DND-41 (cell line): ENCODE measurements at regions not wholly inside any gene's neighbourhood (a gene's known extent, or its start where the extent isn't known, plus 50 kb on each side); places are given as distances from the start of the nearest gene placed in this dataset.

ENCODE experiments used
- CTCF ChIP-seq: IDR thresholded peaks from 2 replicates; pipeline ENCODE4 v1.5.1; 2012; ENCODE audit warnings: borderline replicate concordance, low read length, moderate library complexity, mild to moderate bottlenecking; ENCODE audit not compliant: poor library complexity, severe bottlenecking; ENCODE audit errors: extremely low read depth
- EZH2 ChIP-seq: IDR thresholded peaks from 3 replicates; pipeline ENCODE4 v1.6.1; 2012; ENCODE audit warnings: borderline replicate concordance, low read depth, mild to moderate bottlenecking, moderate library complexity, low read length, inconsistent platforms; ENCODE audit not compliant: severe bottlenecking

- TF ChIP-seq CTCF (no peak), EZH2 (no peak)
Observed at GRCh38 chr15:31248263-31248662, 78.4 kb upstream of the KLF13 start.
